GM23338 (cell line): ENCODE measurements at regions not wholly inside any gene's neighbourhood (a gene's known extent, or its start where the extent isn't known, plus 50 kb on each side); places are given as distances from the start of the nearest gene placed in this dataset.

Experiments used
- ATAC-seq: fragments of 200-7000 bp; cut with Tn5 transposase; 3 replicates; pipeline ENCODE4 v1.9.1; 2020
- DNase-seq: peaks from one replicate; pipeline ENCODE4 v3.0.0-alpha.2; 2015; ENCODE audit warnings: low spot score
- H2AFZ ChIP-seq: fragments of 200-600 bp; sonication (generic); 2 replicates; pipeline ENCODE4 v1.8.0; 2016; ENCODE audit warnings: antibody characterized with exemption, mild to moderate bottlenecking, moderate library complexity
- H3F3A ChIP-seq: fragments of 200-600 bp; sonication (generic); replicated peaks from 2 replicates; pipeline ENCODE4 v1.8.0; 2017; ENCODE audit warnings: antibody characterized with exemption, mixed run types, low read depth
- H3K27ac ChIP-seq: fragments of 200-600 bp; sonication (generic); 2 replicates; pipeline ENCODE4 v1.6.1; 2016; ENCODE audit warnings: low read depth
- H3K27me3 ChIP-seq: fragments of 200-600 bp; sonication (generic); 2 replicates; pipeline ENCODE4 v1.8.0; 2016; ENCODE audit warnings: mild to moderate bottlenecking, mixed run types, moderate library complexity; ENCODE audit not compliant: insufficient read depth
- H3K36me3 ChIP-seq: fragments of 200-600 bp; sonication (generic); 2 replicates; pipeline ENCODE4 v1.8.0; 2016; ENCODE audit warnings: mild to moderate bottlenecking; ENCODE audit not compliant: insufficient read depth
- H3K4me1 ChIP-seq: fragments of 200-600 bp; sonication (generic); 2 replicates; pipeline ENCODE4 v1.8.0; 2016; ENCODE audit warnings: mild to moderate bottlenecking, moderate library complexity; ENCODE audit not compliant: insufficient read depth
- H3K4me2 ChIP-seq: fragments of 200-600 bp; sonication (generic); 2 replicates; pipeline ENCODE4 v1.7.1; 2017; ENCODE audit warnings: mixed run types
- H3K4me3 ChIP-seq: fragments of 200-600 bp; sonication (generic); 2 replicates; pipeline ENCODE4 v1.6.1; 2016; ENCODE audit warnings: mixed run types
- H3K79me2 ChIP-seq: fragments of 200-600 bp; sonication (generic); replicated peaks from 2 replicates; pipeline ENCODE4 v1.8.0; 2017; ENCODE audit warnings: mild to moderate bottlenecking; ENCODE audit not compliant: insufficient read depth
- H3K9me2 ChIP-seq: fragments of 200-600 bp; sonication (generic); 2 replicates; pipeline ENCODE4 v1.8.0; 2017; ENCODE audit not compliant: insufficient read depth
- H4K20me1 ChIP-seq: fragments of 200-600 bp; sonication (generic); replicated peaks from 2 replicates; pipeline ENCODE4 v1.8.0; 2017; ENCODE audit warnings: mild to moderate bottlenecking; ENCODE audit not compliant: insufficient read depth
- H3K27ac Mint-ChIP-seq: 2 replicates; pipeline ENCODE4 v1.8.0; 2020; ENCODE audit warnings: inconsistent platforms, mild to moderate bottlenecking, moderate library complexity, mixed read lengths
- H3K27me3 Mint-ChIP-seq: 3 replicates; pipeline ENCODE4 v1.8.0; 2022; ENCODE audit warnings: low read depth, mild to moderate bottlenecking, moderate library complexity, mixed read lengths, inconsistent platforms; ENCODE audit not compliant: insufficient read depth, poor library complexity
- H3K36me3 Mint-ChIP-seq: 3 replicates; pipeline ENCODE4 v1.8.0; 2021; ENCODE audit warnings: low read depth, mild to moderate bottlenecking, inconsistent platforms, moderate library complexity, mixed read lengths
- H3K4me1 Mint-ChIP-seq: 3 replicates; pipeline ENCODE4 v1.8.0; 2020; ENCODE audit warnings: mild to moderate bottlenecking, inconsistent platforms, mixed read lengths
- H3K4me3 Mint-ChIP-seq: 3 replicates; pipeline ENCODE4 v1.8.0; 2021; ENCODE audit warnings: moderate library complexity, mild to moderate bottlenecking, inconsistent platforms, mixed read lengths
- H3K9me3 Mint-ChIP-seq: 3 replicates; pipeline ENCODE4 v1.8.0; 2020; ENCODE audit warnings: moderate library complexity, mild to moderate bottlenecking, inconsistent platforms, mixed read lengths
- ETS1 ChIP-seq: IDR thresholded peaks from 2 replicates; pipeline ENCODE4 v1.6.1; 2016; ENCODE audit warnings: antibody characterized with exemption
- EZH2 ChIP-seq: fragments of 200-600 bp; sonication (generic); IDR thresholded peaks from one replicate; pipeline ENCODE4 v1.8.0; 2017; ENCODE audit warnings: antibody characterized with exemption, mild to moderate bottlenecking, low read depth; ENCODE audit not compliant: unreplicated experiment
- POLR2AphosphoS5 ChIP-seq: IDR thresholded peaks from 2 replicates; pipeline ENCODE4 v1.6.1; 2016; ENCODE audit warnings: antibody characterized with exemption, low read depth
- ZNF114 ChIP-seq: fragments of 250-450 bp; sonication (Bioruptor Pico); IDR thresholded peaks from 2 replicates; pipeline ENCODE4 v1.5.0; 2020; ENCODE audit warnings: mild to moderate bottlenecking, moderate library complexity
- TF ChIP-seq, protein P1 (sequence below): fragments of 250-450 bp; sonication (Bioruptor Pico); IDR thresholded peaks from 2 replicates; pipeline ENCODE4 v1.5.0; 2020; ENCODE audit warnings: mild to moderate bottlenecking, moderate library complexity

- no peak for ATAC-seq
- H3K27ac Mint-ChIP-seq, result no peak overlapping the region
- H2AFZ ChIP-seq, result no peak overlapping the region
Measured at GRCh38 chr15:20409247-20409646, 132.4 kb downstream of the GOLGA6L6 start.

More at GRCh38 chr15:20409247-20409646, 132.4 kb downstream of the GOLGA6L6 start:
- no peaks in the 10 kb centered on the region for H3K4me1 ChIP-seq
- TF ChIP-seq EZH2 (no peak), ETS1 (no peak), ZNF114 (CRISPR knock-in tag) (no peak), POLR2AphosphoS5 (no peak)
- TF ChIP-seq, protein P1, sequence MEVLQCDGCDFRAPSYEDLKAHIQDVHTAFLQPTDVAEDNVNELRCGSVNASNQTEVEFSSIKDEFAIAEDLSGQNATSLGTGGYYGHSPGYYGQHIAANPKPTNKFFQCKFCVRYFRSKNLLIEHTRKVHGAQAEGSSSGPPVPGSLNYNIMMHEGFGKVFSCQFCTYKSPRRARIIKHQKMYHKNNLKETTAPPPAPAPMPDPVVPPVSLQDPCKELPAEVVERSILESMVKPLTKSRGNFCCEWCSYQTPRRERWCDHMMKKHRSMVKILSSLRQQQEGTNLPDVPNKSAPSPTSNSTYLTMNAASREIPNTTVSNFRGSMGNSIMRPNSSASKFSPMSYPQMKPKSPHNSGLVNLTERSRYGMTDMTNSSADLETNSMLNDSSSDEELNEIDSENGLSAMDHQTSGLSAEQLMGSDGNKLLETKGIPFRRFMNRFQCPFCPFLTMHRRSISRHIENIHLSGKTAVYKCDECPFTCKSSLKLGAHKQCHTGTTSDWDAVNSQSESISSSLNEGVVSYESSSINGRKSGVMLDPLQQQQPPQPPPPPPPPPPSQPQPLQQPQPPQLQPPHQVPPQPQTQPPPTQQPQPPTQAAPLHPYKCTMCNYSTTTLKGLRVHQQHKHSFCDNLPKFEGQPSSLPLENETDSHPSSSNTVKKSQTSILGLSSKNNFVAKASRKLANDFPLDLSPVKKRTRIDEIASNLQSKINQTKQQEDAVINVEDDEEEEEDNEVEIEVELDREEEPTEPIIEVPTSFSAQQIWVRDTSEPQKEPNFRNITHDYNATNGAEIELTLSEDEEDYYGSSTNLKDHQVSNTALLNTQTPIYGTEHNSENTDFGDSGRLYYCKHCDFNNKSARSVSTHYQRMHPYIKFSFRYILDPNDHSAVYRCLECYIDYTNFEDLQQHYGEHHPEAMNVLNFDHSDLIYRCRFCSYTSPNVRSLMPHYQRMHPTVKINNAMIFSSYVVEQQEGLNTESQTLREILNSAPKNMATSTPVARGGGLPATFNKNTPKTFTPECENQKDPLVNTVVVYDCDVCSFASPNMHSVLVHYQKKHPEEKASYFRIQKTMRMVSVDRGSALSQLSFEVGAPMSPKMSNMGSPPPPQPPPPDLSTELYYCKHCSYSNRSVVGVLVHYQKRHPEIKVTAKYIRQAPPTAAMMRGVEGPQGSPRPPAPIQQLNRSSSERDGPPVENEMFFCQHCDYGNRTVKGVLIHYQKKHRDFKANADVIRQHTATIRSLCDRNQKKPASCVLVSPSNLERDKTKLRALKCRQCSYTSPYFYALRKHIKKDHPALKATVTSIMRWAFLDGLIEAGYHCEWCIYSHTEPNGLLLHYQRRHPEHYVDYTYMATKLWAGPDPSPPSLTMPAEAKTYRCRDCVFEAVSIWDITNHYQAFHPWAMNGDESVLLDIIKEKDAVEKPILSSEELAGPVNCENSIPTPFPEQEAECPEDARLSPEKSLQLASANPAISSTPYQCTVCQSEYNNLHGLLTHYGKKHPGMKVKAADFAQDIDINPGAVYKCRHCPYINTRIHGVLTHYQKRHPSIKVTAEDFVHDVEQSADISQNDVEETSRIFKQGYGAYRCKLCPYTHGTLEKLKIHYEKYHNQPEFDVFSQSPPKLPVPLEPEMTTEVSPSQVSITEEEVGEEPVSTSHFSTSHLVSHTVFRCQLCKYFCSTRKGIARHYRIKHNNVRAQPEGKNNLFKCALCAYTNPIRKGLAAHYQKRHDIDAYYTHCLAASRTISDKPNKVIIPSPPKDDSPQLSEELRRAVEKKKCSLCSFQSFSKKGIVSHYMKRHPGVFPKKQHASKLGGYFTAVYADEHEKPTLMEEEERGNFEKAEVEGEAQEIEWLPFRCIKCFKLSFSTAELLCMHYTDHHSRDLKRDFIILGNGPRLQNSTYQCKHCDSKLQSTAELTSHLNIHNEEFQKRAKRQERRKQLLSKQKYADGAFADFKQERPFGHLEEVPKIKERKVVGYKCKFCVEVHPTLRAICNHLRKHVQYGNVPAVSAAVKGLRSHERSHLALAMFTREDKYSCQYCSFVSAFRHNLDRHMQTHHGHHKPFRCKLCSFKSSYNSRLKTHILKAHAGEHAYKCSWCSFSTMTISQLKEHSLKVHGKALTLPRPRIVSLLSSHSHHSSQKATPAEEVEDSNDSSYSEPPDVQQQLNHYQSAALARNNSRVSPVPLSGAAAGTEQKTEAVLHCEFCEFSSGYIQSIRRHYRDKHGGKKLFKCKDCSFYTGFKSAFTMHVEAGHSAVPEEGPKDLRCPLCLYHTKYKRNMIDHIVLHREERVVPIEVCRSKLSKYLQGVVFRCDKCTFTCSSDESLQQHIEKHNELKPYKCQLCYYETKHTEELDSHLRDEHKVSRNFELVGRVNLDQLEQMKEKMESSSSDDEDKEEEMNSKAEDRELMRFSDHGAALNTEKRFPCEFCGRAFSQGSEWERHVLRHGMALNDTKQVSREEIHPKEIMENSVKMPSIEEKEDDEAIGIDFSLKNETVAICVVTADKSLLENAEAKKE (CRISPR knock-in tag), result no peak
- Mint-ChIP-seq H3K9me3 (peaks cover 12% of the 10 kb centered on the region), H3K4me1 (no peaks in the 10 kb centered on the region), H3K4me3 (no peak overlapping the region), H3K27me3 (peaks cover 1% of the 10 kb centered on the region), H3K36me3 (peaks cover 8% of the 10 kb centered on the region)
- no peak for DNase-seq
- H3K4me2 ChIP-seq, result no peak overlapping the region
- H3F3A ChIP-seq, result no peaks in the 10 kb centered on the region
- peaks cover 35% of the 10 kb centered on the region for H3K36me3 ChIP-seq
- no peak overlapping the region for H3K27ac ChIP-seq
- no peaks in the 10 kb centered on the region for H3K9me2 ChIP-seq
- H4K20me1 ChIP-seq, result no peaks in the 10 kb centered on the region
- H3K4me3 ChIP-seq, result no peak overlapping the region; the same call in 1 of the 2 replicates
- H3K79me2 ChIP-seq, result no peaks in the 10 kb centered on the region
- no peaks in the 10 kb centered on the region for H3K27me3 ChIP-seq
